Large intestine (tissue), 3 donors: ENCODE measurements at regions not wholly inside any gene's neighbourhood (a gene's known extent, or its start where the extent isn't known, plus 50 kb on each side); places are given as distances from the start of the nearest gene placed in this dataset.
"Not testable (repeated sequence)": the region's sequence is repeated elsewhere in the genome, so short reads cannot be mapped to it uniquely, and the experiment has no call there.

ENCODE experiments used
- DNase-seq, 2 donors: peaks; one replicate each; pipeline versions ENCODE4 v3.0.0 to v3.0.0-alpha.2; 2013
- H3K27ac ChIP-seq: one replicate; pipeline ENCODE4 v1.5.1; 2013; ENCODE audit warnings: low read length
- H3K27me3 ChIP-seq: 2 replicates; pipeline ENCODE4 v1.6.1; 2013; ENCODE audit warnings: low read length; ENCODE audit not compliant: control insufficient read depth, insufficient read depth
- H3K36me3 ChIP-seq: 2 replicates; pipeline ENCODE4 v1.6.1; 2013; ENCODE audit warnings: low read length; ENCODE audit not compliant: control insufficient read depth, insufficient read depth
- H3K4me1 ChIP-seq: one replicate; pipeline ENCODE4 v1.6.1; 2013; ENCODE audit warnings: low read length; ENCODE audit not compliant: control insufficient read depth, insufficient read depth
- H3K4me3 ChIP-seq: one replicate; pipeline ENCODE4 v1.5.1; 2013; ENCODE audit warnings: low read length
- H3K9me3 ChIP-seq: one replicate; pipeline ENCODE4 v1.6.1; 2013; ENCODE audit warnings: mild to moderate bottlenecking, low read depth, low read length, moderate library complexity; ENCODE audit not compliant: control insufficient read depth
- WGBS: methylation state at CpG from one replicate; pipeline ENCODE4 v1.1.5; 2013; ENCODE audit warnings: low lambda C conversion rate; ENCODE audit not compliant: insufficient coverage; 5-methylcytosine and 5-hydroxymethylcytosine counted together

GRCh38 chr9:102519423-102519822 is 475.7 kb upstream of the CYLC2 start:
- Histone ChIP-seq H3K36me3 (no peaks in the 10 kb centered on the region), H3K9me3 (no peaks in the 10 kb centered on the region), H3K27me3 (no peaks in the 10 kb centered on the region), H3K4me3 (no peak overlapping the region), H3K27ac (no peak overlapping the region), H3K4me1 (no peaks in the 10 kb centered on the region)
- no peak for DNase-seq
- 94% methylated on average over 3 of the region's 5 CpGs for WGBS

GRCh38 chr9:102518324-102518723 is 476.8 kb upstream of the CYLC2 start:
- DNase-seq: no peak
- Histone ChIP-seq H3K36me3 (no peaks in the 10 kb centered on the region), H3K27me3 (no peaks in the 10 kb centered on the region), H3K9me3 (no peaks in the 10 kb centered on the region), H3K4me1 (no peaks in the 10 kb centered on the region), H3K4me3 (no peak overlapping the region), H3K27ac (no peak overlapping the region)
- 14% methylated on average over 1 of the region's 5 CpGs for WGBS

- no CpG with 5 or more reads among the region's 9 CpGs for WGBS
- Histone ChIP-seq H3K9me3 (no peaks in the 10 kb centered on the region), H3K4me1 (no peaks in the 10 kb centered on the region), H3K36me3 (no peaks in the 10 kb centered on the region), H3K27ac (no peak overlapping the region), H3K4me3 (no peak overlapping the region), H3K27me3 (no peaks in the 10 kb centered on the region)
- no peak for DNase-seq
Measured at GRCh38 chr9:102514541-102514940, 480.6 kb upstream of the CYLC2 start.

GRCh38 chr9:102507044-102507687 is 488.0 kb upstream of the CYLC2 start:
- no peak overlapping the region for H3K27ac ChIP-seq

GRCh38 chr9:102506406-102506805 is 488.7 kb upstream of the CYLC2 start:
- Histone ChIP-seq H3K4me1 (no peaks in the 10 kb centered on the region), H3K9me3 (no peaks in the 10 kb centered on the region), H3K36me3 (no peaks in the 10 kb centered on the region), H3K27me3 (no peaks in the 10 kb centered on the region), H3K4me3 (no peak overlapping the region), H3K27ac (no peak overlapping the region)
- no CpG with 5 or more reads among the region's 1 CpG for WGBS
- no peak for DNase-seq

More at GRCh38 chr9:102507044-102507687, 488.0 kb upstream of the CYLC2 start:
- Histone ChIP-seq H3K4me1 (no peaks in the 10 kb centered on the region), H3K4me3 (no peak overlapping the region), H3K36me3 (no peaks in the 10 kb centered on the region), H3K27me3 (no peaks in the 10 kb centered on the region), H3K9me3 (no peaks in the 10 kb centered on the region)
- WGBS: 70% methylated on average over 1 of the region's 2 CpGs
- no peak for DNase-seq

- Histone ChIP-seq H3K27me3 (no peaks in the 10 kb centered on the region), H3K4me1 (no peaks in the 10 kb centered on the region), H3K36me3 (no peaks in the 10 kb centered on the region), H3K4me3 (no peak overlapping the region), H3K27ac (no peak overlapping the region), H3K9me3 (no peaks in the 10 kb centered on the region)
- no CpG with 5 or more reads among the region's 1 CpG for WGBS
- DNase-seq: no peak
Measured at GRCh38 chr9:102499468-102499867, 495.7 kb upstream of the CYLC2 start.

- H3K27me3 ChIP-seq: no peaks in the 10 kb centered on the region
- H3K27ac ChIP-seq: no peak overlapping the region
- no peak overlapping the region for H3K4me3 ChIP-seq
- no peaks in the 10 kb centered on the region for H3K9me3 ChIP-seq
- no peak for DNase-seq
- WGBS: no CpG with 5 or more reads among the region's 9 CpGs
- H3K36me3 ChIP-seq: no peaks in the 10 kb centered on the region
- H3K4me1 ChIP-seq: no peaks in the 10 kb centered on the region
Measured at GRCh38 chr9:102497709-102498108, 497.4 kb upstream of the CYLC2 start.

GRCh38 chr9:102486976-102487375 is 508.2 kb upstream of the CYLC2 start:
- not testable (repeated sequence) for H3K4me1 ChIP-seq, DNase-seq, H3K27ac ChIP-seq, H3K36me3 ChIP-seq, H3K9me3 ChIP-seq, H3K27me3 ChIP-seq, H3K4me3 ChIP-seq
- no CpG with 5 or more reads among the region's 25 CpGs for WGBS

GRCh38 chr9:102483651-102484050 is 511.5 kb upstream of the CYLC2 start:
- no peaks in the 10 kb centered on the region for H3K4me1 ChIP-seq
- no peak for DNase-seq
- H3K27me3 ChIP-seq: no peaks in the 10 kb centered on the region
- no peak overlapping the region for H3K4me3 ChIP-seq
- H3K9me3 ChIP-seq: peaks cover 4% of the 10 kb centered on the region
- no CpG with 5 or more reads among the region's 1 CpG for WGBS
- H3K36me3 ChIP-seq: no peaks in the 10 kb centered on the region
- no peak overlapping the region for H3K27ac ChIP-seq

- Histone ChIP-seq H3K9me3 (peaks cover 4% of the 10 kb centered on the region), H3K36me3 (no peaks in the 10 kb centered on the region), H3K27ac (no peak overlapping the region), H3K4me1 (no peaks in the 10 kb centered on the region), H3K4me3 (no peak overlapping the region), H3K27me3 (no peaks in the 10 kb centered on the region)
- 75% methylated on average over 1 of the region's 1 CpG for WGBS
- no peak for DNase-seq
Measured at GRCh38 chr9:102482776-102483175, 512.4 kb upstream of the CYLC2 start.

GRCh38 chr9:102479191-102479590 is 515.9 kb upstream of the CYLC2 start:
- DNase-seq: no peak
- Histone ChIP-seq H3K36me3 (no peaks in the 10 kb centered on the region), H3K4me1 (no peaks in the 10 kb centered on the region), H3K9me3 (no peaks in the 10 kb centered on the region), H3K27me3 (no peaks in the 10 kb centered on the region), H3K4me3 (no peak overlapping the region), H3K27ac (no peak overlapping the region)
- WGBS: 80% methylated on average over 1 of the region's 3 CpGs
